ENCODE measurements at regions not wholly inside any gene's neighbourhood (a gene's known extent, or its start where the extent isn't known, plus 50 kb on each side); places are given as distances from the start of the nearest gene placed in this dataset.
"Not testable (repeated sequence)": the region's sequence is repeated elsewhere in the genome, so short reads cannot be mapped to it uniquely, and the experiment has no call there.

GRCh38 chr2:173678186-173678585 is 287.0 kb downstream of the SP3 start:
- DNase-seq: no peak

- DNase-seq: no peak
These were observed 284.6 kb downstream of the SP3 start for GRCh38 chr2:173680574-173680973.

GRCh38 chr2:173681881-173682650 is 283.1 kb downstream of the SP3 start:
- DNase-seq: no peak

- no peak for DNase-seq
These were observed 280.2 kb downstream of the SP3 start for GRCh38 chr2:173684896-173685459.

DNA sequence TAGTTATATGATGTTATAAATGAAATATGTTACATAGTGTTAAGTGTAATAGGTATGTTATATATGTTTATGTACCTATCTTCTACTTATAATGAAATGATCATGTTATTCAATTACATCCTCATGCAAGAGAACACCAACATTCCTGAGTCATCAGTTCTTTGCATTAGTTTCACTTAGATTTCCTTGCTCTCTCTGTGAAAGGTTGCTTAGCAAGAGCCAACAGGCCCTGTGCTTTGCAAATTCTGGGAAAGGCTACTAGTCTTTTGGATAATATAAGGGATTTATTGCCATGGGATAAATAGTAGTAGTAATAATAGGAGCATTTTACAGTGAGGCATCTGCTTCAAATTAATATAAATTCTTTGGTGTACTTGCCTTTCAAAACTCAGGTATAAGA is 274.8 kb downstream of the SP3 start:
- DNase-seq: no peak

- no peak for DNase-seq
These were observed 273.1 kb downstream of the SP3 start for GRCh38 chr2:173692068-173692467.

DNA sequence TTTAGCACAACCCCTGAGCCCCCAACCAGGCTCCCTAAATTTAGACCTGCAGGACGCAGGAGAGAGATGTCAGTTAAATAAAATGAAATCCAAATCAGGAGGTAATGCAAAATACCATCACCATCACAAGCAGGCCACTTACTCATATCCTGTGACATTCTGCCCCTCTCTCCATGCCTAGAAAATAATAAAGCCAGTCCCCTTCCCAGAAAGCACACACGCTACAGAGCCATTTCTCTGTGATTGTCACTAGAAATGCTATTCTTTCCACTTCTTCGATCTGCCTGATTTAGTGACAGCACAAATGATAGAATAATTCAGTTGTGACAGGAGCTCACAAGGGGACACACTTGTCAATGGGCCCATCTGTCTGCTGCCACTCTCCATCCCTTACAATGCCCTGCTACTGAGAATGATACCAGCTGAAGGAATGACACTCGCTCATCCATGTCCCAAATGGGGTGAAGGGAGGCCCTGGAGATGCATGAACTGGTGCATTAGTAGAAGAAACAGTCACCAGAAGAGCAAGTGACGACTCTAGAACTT is 272.1 kb downstream of the SP3 start:
- DNase-seq: no peak

DNA sequence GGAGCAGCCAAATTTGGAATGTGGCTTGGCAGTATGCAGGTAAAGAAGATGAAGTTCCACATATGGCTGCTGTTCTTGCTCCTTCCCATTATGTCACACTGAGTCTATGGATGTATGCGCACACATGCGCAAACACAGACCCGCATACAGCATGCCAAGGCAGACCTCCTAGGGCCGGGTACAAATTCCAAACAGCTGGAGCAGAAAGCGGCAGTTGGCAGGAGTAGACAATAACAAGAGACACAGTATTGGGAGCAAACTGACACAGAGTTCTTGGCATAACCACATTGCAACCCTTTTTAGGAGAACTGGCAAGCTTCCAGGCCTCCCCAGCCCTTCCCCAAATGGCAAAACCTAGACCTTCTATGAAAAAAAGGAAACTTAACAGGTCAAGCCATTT is 268.9 kb downstream of the SP3 start:
- peak; percentile 41 for DNase-seq

DNA sequence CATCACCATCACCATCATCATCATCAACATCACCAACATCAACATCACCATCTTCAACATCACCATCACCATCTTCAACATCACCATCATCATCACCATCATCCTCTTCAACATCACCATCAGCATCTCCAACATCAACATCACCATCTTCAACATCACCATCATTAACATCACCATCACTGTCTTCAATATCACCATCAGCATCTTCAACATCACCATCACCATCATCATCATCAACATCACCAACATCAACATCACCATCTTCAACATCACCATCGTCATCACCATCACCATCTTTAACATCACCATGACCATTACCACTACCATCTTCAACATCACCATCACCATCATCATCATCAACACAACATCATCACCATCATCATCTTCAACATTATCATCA is 267.2 kb downstream of the SP3 start:
- no peak for DNase-seq

GRCh38 chr2:173705656-173706055 is 259.5 kb downstream of the SP3 start:
- peak; percentile 43 for DNase-seq

GRCh38 chr2:173706936-173707335 is 258.2 kb downstream of the SP3 start:
- DNase-seq: no peak

- DNase-seq: no peak
These were observed 256.4 kb downstream of the SP3 start for GRCh38 chr2:173708806-173709205.

- DNase-seq: no peak
These were observed 253.4 kb downstream of the SP3 start for GRCh38 chr2:173711816-173712215.

DNA sequence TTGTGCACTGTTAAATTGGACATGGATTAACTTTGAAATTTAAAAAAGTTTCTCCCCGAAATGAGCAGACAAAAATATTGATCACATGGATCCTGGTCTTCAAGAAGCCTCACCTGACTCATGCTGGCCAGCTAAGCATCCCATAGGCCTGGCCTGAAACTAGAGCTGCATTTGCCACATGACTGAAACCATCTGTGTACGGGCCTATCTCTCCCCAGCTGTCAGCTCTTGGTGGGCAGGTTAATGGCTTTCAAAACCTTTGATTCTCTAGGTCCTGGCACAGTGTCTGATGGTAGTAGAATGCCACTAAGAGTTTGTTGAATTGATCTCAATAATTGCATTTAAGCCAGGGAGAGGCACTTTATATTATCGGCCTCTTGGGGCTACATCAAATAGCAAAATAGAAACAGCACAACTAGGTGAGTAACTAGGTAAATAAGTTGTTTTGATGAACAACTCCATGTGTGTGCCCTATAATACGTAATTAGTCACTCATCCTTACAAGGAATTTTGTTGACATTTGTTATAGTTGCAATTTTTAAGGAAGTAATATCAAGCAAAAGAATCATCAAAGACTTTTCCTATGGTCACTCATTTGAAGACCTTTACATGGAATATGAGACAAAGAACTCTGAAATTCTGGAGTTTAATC is 251.1 kb downstream of the SP3 start:
- peak; percentile 42 for DNase-seq

DNA sequence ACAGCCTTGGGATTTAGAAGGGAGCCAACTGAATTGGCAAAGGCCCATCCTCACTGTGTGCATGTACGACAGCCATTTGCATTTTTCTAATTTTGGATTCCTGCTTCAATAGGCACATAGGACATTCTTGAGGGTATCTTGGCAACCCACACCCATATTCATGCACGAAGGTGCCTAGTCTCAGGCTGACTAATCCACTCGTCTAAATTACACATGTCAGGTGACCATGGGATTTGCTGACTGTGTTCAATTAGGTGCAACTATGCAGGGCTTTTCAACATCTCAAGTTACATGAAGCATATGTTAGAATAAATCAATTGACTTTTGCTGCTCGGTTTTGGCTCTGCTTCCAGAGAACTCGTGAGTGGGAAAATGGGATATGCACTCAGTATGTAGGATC is 249.7 kb downstream of the SP3 start:
- peak; percentile 86 for DNase-seq

DNA sequence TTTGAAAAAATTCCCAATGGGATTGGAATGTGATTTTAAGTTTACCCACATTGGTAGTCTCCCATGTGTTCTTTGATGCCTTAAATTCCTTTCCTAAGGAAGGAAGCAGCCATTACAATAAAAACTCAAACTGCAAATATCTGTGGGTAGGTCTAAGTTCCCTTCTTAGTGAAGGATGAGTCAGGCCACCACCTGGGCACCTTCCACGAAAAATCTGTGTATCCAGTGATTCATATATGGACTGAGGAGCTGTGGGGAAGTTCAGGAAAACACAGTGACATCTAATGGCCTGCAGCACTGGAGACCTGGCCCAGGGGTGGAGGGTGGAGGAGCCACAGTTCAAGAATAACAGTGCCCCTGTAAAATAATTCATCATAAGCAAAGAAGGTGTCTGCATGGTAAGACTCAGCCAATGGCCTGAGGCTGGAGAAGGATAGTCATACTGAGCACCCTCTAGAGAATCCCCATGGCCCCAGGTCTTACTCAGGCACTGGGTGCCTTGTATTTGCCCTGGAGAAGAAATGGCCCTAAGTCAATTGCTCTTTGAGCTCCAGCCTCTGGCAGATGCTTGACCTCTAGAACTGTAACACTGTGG is 248.6 kb downstream of the SP3 start:
- DNase-seq: no peak

- DNase-seq: no peak
These were observed 245.7 kb downstream of the SP3 start for GRCh38 chr2:173719471-173719870.

GRCh38 chr2:173720306-173720705 is 244.9 kb downstream of the SP3 start:
- DNase-seq: no peak

- DNase-seq: no peak
These were observed 230.4 kb downstream of the SP3 start for GRCh38 chr2:173734797-173735196.

GRCh38 chr2:173737954-173738575 is 227.1 kb downstream of the SP3 start:
- not testable (repeated sequence) for DNase-seq

DNA sequence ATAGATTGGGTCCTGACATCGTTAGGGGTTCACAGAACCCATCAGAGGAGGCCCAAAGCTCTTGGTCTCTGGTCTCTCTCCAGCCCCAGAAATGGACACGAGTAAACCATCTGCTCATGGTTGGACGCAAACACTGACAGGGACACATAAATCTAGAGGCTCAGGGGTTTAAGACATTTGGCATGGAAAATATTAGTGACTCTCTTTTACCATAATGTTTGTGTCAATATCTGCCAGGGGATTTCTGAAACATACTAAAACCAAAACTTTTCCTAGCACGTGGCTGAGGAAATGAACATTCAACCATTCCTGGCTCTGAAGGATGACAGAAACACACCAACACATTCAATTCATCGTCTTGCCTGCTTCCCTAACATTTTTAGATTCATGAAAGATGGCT is 226.2 kb downstream of the SP3 start:
- no peak for DNase-seq

DNA sequence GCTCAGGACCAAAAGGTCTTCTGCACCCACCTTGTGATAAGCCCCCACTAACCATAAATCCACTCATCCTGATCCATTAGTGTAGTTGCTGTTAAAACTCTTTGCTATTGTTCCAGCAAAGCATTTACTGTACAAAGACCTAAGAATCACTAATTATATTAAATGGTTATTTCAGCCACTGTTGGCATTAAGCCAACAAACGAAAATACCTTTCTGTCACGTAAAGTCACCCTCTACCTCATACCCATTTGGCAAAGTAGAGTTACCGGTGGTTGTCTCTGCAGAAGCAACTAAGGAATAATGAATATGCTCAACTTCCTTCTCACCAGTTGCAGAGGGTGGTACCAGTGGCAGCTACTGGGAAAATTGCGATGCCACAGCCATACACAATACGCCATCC is 224.5 kb downstream of the SP3 start:
- DNase-seq: no peak

DNA sequence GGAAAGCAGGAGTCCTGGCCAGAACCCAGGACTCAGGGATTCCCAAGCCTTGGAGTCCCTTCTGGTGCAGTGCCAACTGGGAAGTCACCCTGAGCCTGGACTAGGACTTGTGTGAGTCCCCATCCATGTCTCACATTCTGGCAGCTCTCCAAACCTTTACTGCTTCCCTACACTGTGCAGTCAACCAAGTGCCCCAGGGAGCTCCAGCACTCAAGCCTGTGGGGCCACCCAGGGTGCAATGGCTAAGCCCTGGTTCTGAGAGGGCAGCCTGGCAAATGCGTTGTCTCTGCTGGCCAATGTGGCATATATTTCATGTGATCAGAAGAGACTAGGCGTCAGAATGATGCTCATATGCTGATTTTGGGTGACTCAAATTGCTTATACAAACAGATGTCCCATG is 223.4 kb downstream of the SP3 start:
- no peak for DNase-seq

All from DMS 273 treated with DMSO at 0.1 percent for 48 hours (cell line).